G401.6 (cell line): ENCODE measurements at regions not wholly inside any gene's neighbourhood (a gene's known extent, or its start where the extent isn't known, plus 50 kb on each side); places are given as distances from the start of the nearest gene placed in this dataset.

ENCODE experiments used
- FAIRE-seq: peaks from 2 replicates; lab custom pipeline; 2012; peaks lifted over from hg19 to GRCh38; lab: Jason Lieb, UNC

GRCh38 chr22:47965066-47965465 is 1202.6 kb downstream of the TBC1D22A start:
- FAIRE-seq: no peak

GRCh38 chr22:47963660-47964059 is 1201.2 kb downstream of the TBC1D22A start:
- no peak for FAIRE-seq

- FAIRE-seq: no peak
These were observed 1195.2 kb downstream of the TBC1D22A start for GRCh38 chr22:47957649-47958048.

- no peak for FAIRE-seq
These were observed 1191.7 kb downstream of the TBC1D22A start for GRCh38 chr22:47954107-47954506.

- no peak for FAIRE-seq
These were observed 1182.5 kb downstream of the TBC1D22A start for GRCh38 chr22:47944941-47945340.

GRCh38 chr22:47943729-47944700 is 1181.6 kb downstream of the TBC1D22A start:
- no peak for FAIRE-seq

- no peak for FAIRE-seq
These were observed 1177.8 kb downstream of the TBC1D22A start for GRCh38 chr22:47940211-47940610.

GRCh38 chr22:47933891-47934290 is 1171.4 kb downstream of the TBC1D22A start:
- no peak for FAIRE-seq

GRCh38 chr22:47933226-47933625 is 1170.8 kb downstream of the TBC1D22A start:
- no peak for FAIRE-seq

- FAIRE-seq: no peak
These were observed 1167.3 kb downstream of the TBC1D22A start for GRCh38 chr22:47929646-47930185.

GRCh38 chr22:47929073-47929472 is 1166.6 kb downstream of the TBC1D22A start:
- no peak for FAIRE-seq

GRCh38 chr22:47928631-47929030 is 1166.2 kb downstream of the TBC1D22A start:
- no peak for FAIRE-seq

GRCh38 chr22:47927648-47928210 is 1165.3 kb downstream of the TBC1D22A start:
- no peak for FAIRE-seq

- no peak for FAIRE-seq
These were observed 1160.6 kb downstream of the TBC1D22A start for GRCh38 chr22:47923011-47923427.

- no peak for FAIRE-seq
These were observed 1159.5 kb downstream of the TBC1D22A start for GRCh38 chr22:47921906-47922305.

- FAIRE-seq: no peak
These were observed 1158.0 kb downstream of the TBC1D22A start for GRCh38 chr22:47920380-47920959.

GRCh38 chr22:47919893-47920292 is 1157.4 kb downstream of the TBC1D22A start:
- FAIRE-seq: no peak

GRCh38 chr22:47919001-47919441 is 1156.6 kb downstream of the TBC1D22A start:
- no peak for FAIRE-seq

- FAIRE-seq: no peak
These were observed 1155.9 kb downstream of the TBC1D22A start for GRCh38 chr22:47918276-47918921.

- no peak for FAIRE-seq
These were observed 1152.1 kb downstream of the TBC1D22A start for GRCh38 chr22:47914481-47915097.

- FAIRE-seq: no peak
These were observed 1140.3 kb downstream of the TBC1D22A start for GRCh38 chr22:47902646-47903180.

GRCh38 chr22:47901911-47902310 is 1139.5 kb downstream of the TBC1D22A start:
- FAIRE-seq: no peak
